ENCODE measurements at regions not wholly inside any gene's neighbourhood (a gene's known extent, or its start where the extent isn't known, plus 50 kb on each side); places are given as distances from the start of the nearest gene placed in this dataset.

DNA sequence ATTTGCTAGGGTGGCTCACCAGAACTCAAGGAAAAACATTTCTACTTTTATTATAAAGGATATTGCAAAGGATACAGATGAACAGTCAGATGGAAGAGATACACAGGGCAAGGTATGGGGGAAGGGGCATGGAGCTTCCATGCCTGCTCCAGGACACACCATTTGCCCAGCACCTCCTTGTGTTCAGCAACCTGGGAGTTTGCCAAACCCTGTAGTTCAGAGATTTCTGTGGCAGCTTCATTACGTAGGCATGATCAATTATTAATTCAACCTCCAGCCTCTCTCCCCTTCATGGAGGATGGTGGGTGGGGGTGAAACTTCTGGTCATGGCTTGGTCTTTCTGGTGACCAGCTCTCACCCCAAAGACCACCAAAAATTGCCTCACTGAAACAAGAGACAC is 353.9 kb upstream of the THBS1 start:
- no peak for DNase-seq

DNA sequence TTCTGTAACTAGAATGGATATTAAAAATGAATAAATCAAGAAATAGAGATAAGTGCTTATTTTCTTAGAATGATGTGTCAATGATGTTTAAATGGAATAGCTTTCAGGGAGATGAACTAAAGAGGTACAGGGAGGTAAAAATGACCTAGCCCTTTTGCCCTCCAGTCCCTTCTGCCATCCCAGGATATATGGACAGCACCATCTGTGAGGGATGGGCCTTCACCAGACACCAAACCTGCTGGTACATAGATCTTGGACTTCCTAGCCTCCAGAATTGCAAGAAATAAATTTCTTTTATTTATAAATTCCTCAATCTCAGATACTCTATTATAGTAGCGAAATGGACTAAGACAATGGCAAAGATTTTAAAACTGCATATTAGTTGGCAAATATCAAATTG is 352.0 kb upstream of the THBS1 start:
- no peak for DNase-seq

DNA sequence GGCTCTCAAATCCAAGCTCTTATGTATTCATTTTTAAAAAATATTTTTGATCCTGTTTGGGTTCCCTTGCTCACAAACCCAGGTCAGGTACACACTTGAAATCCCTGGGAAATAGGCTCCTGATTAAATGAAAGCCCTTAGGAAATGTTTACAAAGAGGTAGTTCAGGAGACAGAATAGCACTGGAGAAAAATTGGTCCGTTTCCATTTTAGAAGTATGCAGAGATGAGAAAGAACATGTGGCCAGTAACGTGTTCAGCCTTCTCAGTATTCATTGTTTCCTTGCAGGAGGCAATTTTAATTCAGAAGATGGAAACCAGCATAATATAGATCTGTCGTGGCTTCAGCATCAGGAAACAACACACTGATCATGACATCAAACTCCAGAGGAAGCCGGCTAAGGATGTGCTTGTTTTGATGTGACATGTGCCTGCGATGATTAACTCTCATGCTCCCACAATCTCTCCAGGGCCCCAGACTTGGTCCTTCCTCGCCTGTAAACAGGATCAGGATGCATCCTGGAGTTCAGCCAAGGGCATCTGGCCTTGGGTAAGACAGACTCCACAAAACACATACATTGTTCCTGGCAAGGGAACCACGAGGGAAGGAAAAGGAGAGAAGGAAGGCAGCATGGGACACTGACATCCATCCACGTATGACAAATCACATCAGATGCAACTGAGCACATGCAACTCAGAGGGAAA is 350.5 kb upstream of the THBS1 start:
- DNase-seq = no peak

DNA sequence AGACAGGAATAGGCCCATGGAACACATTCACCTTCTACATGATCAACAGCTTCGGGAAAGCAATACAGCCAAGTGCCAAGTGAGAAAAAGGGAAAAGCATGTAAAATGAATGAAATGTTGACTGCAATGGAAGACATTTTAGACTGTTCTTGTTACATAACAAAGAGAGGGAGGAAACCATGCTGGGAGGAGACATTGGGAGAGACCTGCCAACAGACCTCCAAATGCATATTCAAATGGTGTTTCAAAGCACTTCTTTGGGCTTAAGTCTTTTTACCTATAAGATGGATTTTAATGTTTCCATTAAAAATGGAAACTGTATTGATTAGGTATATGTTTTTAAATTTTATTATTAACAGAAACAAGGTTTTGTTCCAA is 350.0 kb upstream of the THBS1 start:
- no peak for DNase-seq

DNA sequence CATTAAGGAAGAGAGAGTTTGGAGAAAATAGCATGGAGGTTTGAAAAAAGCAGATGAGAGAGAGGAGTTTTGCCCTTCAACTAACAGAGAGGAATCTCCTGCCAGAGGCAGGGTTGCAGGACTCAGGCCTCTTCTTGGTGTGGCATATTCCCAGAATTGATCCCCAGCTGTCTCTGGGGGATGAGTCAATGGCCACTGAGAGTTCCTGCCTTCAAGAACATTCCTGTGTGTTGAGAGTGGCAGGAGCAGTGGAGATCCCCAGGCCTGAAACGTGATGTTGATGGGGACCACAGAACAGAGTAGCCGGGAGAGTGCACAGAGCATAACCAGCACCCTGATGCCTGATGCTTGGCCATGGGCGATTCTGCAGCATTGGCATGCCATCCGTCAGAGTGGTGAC is 348.4 kb upstream of the THBS1 start:
- DNase-seq = no peak

DNA sequence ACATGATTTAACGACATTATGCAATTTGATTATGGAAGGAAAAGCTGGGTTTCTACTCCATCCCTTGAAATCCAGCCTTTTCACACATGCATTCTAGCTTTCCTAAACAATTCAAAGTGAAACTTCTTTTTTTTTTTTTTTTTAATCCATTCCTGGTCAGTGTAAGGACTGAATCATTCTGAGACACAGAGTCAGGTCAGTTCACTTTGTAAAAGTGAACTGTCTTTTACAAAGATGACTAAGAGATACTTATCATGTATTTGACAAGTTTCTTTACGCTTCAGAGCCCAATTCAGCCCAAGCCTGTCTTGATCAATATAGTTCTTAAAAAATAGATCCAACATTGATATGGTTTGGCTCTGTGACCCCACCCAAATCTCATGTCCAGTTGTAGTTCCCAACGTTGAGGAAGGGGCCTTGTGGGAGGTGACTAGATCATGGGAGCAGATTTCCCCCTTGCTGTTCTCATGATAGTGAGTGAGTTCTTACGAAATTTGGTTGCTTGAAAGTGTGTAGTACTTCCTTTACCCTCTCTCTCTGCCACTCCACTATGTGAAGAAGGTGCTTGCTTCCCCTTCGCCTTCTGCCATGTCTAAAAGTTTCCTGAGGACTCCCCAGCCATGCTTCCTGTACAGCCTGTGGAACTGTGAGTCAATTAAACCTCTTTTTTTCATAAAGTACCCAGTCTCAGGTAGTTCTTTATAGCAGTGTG is 345.6 kb upstream of the THBS1 start:
- DNase-seq = no peak

DNA sequence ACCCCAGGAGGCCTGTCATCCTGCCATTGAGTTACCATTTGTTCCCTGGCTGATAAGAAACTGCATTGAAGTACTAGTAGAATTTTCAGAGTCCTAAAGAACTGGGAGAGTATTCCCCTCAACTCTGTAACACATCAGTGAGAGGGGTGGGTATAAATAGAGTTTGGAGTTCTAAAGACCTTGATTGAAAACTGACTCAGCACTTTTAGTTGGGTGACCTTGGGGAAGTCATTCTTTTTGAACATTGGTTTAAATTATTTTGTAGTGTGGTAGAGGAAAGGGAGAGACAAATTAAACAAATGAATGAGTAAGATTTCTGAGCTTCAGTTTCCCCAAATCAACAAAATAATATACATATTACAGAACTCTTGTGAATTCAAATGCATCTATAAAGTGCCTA is 344.5 kb upstream of the THBS1 start:
- DNase-seq = no peak

DNA sequence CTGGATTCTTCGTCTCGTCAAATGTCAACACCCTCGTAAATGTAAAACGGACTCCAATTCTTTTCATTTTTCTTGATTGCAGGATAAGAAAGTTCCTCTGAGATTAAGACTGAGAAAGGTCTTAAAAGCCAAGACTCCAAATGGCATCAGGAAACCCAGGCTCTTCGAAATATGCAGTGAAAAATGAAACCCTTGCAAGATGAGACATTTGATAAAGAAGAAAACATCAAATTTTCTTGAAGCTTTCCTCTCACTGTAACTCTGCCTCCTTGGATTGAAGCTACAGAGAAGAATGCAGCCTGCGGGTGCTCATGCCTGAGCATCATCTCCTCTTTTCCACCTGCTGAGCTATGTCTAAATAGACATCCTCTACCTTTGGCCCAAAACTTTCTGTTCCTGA is 342.4 kb upstream of the THBS1 start:
- no peak for DNase-seq

DNA sequence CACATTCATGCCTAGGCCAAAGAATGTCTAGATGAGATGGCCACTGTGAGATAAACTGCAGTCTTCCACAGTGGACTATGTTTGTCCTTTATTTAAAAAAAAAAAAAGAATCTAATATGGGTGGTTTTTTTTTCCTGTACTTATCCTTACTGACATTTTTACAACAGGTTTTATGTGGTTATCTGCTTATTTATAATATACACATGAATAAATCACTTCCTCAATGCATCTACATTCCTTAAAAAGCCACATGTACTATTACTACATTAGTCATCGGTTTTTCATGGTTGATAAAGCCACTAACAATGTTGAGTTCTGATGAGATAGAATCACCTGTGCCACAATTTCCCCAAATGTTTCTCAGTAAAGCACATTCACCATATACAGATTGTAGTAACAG is 341.3 kb upstream of the THBS1 start:
- DNase-seq = no peak

DNA sequence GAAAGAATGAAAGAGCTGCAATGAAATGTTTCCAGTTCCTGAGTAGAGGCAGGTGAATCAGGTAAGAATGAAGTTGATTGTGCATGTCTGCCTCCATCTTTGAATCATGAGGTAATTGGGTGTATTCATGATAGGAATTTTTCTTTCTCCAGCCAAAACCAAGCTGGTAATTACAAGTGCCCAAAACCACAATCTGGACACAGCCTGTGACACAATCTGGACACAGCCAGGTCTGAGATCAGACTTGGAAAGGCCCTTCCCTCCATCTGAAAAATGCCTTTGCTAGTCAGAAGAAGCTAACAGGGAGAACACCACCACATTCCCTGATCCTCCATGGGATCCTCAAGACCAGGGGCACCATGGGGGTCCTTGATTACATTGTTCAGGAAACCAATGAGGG is 338.5 kb upstream of the THBS1 start:
- DNase-seq = no peak

DNA sequence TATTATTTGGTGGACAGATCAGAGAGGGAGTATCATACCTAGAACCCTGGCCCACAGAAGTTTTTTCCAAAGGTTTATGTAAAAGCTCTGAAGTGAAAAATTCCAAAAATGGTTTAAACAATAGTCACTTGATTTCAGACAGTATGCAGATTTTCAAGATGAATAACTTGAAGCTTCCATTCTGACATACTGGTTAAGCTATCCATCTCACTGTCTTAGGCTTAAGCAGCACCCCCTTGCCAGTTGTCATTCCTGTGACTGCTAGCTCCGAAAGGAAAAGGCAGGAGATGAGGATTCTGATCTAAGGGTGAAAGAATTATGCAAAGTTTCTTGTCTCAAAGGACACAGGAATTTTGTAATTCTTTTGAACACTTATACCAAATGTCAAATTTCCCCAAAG is 337.5 kb upstream of the THBS1 start:
- no peak for DNase-seq

DNA sequence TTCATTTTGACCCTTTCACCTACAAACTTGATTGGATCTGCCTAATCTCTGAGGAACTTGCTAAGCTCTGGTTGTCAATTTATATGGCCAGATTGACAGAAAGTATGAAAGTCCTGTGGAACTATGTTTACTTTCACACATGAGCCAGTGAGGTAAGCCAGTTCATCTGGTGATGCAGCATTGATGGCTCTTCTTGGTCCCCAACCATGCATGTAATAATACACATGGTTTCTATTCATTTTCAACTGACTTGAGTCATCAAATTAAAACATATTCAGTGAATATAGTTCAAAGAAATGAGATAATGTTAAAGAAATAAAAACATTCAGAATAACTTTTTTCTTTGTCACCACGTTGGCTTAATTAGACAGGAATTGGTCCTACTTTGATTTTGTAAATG is 336.1 kb upstream of the THBS1 start:
- DNase-seq = no peak

DNA sequence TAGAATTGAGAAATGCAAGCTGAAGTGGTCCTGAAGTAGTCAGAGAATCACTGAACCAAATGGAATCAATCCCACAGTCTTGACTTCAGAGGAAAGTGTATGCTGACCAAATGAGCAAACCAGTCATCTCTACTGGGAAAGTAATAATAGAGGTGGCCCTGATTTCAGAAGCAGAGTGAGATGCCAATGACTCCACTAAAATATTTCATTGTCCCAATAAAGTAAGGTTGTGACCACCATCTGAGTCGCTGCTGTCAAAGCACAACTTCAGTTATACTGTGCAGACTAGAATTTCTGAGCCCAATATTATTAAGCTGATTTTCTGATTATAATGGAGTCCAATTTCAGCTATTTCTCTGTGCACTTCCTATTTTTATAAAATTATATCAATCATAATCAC is 334.4 kb upstream of the THBS1 start:
- DNase-seq = no peak

DNA sequence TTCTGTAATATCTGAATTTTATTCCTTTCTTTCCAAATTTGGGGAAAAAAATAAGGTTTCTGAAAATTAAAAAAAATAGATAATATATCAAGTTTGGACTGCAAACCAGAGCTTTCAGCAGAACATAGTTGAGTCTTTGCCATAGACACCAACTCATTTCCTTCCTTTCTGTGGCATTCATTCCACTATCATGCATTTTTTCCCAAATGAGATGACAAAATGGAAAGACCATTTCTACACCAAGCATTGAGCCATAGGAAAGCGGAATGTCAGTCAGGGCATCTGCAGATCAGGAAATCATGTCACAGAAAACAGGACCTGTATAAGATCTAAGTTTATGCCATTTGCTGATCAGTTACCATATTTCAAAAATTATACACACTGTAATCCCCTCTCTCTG is 333.3 kb upstream of the THBS1 start:
- DNase-seq = no peak

DNA sequence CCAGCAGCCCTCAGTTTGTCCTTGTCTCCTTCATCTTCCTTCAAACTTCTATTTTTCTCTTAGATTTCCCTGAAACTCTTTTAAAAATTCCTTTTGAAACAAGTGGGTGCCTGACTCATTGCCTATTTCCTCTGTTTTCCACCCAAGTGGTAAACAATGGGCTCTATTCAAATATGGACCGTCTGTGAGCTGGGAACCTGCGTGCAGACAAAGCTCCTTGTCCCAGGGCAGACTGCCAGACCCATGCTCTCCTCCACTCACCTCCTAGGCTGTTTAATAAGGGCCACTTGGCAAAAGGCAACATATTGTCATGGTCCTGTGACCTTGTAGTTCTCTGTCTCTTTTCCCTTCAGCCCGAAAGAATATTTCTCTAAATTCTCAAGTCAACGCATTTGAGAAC is 332.7 kb upstream of the THBS1 start:
- DNase-seq = no peak

DNA sequence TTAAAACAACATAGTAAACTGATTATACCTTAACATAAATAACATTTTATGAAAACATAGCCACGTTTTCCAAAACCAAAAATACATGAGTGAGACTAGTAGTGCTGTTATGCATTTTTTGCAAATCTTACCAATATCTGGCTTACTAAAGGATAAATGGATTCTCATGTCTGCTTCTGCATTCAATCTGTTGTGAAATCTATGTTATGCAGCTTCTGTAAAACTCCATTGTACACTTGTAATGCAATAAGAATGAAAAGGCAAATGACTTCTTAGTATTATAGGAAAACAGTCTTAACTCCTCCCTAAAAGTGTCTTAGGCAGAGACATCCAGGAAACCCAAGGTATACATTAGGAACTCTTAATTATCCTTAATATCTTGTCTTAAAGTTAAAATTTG is 330.9 kb upstream of the THBS1 start:
- no peak for DNase-seq

DNA sequence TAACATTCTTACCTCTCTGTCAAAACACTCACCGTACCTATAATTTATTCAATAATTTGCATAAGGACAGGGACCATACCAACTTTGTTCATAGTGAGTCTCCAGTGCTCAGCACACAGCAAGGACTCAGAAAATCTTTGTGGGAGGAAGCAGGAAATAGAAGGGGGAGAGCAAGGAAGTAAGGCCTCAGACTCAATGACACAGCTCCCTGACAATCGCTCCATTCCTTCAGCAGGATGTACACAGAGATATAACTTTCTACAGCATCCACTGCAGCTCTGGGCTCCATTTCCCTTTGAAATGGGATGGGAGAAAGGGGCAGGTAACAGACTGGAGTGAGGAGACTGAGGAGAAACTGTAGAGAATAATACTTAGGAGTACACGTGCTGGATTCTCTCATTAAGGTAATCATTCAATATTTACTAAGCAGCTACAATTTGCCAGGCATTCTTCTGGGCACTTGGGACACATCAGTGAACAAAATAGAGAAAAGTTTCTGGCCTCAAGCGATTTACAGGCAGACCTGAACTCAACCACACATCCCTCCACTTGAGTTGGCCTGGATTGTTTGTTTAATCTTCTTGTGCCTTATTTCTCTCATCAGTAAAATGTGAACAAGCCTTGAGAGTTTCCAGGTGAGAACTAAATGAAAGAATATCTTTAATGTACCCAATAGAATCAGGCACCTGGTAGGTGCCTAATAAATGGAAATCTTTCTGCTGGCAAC is 330.3 kb upstream of the THBS1 start:
- DNase-seq = no peak

DNA sequence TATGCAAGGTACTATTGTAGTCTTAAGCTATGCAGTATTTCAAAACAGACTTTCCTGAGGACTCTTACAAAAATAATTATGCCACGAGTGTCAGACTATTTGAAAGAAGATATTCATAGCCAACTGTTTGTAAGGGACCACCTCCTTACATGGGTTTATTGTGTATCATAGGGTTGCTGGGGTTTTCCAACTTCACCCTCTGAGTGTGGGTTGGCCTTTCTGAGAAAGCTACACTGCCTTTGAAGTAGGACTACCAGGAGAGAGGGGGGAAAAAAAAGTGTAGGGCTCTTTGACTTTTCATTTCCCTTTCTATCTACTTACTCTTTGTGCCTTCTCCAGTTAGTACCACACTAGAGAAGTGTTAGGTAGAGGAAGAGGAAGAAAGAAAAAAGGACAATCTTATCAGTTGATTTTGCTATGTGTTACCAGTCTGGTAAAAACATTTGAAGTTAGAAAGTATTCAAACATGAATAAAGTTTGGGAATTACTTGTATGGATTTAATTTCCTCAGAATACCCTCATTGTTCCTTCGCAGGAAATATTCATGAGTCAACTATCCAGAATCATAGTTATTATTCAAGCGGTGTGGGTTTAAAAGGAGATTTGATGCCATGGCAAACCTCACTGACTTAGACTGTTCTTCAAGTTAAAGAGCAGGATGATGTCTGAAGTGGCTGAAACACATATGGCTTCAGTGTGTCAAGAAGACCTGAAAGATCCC is 329.3 kb upstream of the THBS1 start:
- no peak for DNase-seq

DNA sequence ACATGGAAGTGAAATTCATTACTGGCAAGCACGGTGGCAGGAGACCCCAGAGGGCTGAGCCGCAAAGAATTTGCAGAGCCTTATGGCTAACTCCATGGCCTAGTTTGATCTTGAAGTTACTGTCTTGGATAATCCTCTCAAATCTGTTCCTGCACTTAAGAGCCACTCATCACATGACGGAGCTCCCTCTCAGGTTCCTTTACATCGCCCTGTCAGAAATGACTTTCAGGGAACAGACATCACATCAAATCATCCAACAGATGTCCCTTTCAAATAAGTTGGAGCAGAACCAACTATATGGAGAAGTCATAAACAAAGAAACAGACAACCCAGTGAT is 328.8 kb upstream of the THBS1 start:
- no peak for DNase-seq

DNA sequence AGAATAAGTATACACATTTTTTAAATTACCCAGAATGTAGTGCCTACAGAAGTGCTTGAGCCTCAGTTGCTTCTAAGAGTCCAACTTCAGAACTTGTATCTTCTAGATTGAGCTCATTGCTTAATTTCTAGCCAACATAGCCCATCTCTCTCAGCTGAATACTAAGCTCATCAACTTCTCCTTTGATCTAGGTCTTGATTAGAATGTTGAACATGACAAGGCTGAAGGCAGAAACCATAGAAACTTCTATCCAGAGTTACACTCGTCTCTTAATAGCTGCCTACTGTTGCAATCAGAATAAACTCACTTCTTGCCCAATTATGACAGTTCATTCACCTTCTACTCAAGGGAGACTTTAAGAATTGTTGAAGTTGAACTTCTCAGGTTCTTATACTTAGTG is 327.3 kb upstream of the THBS1 start:
- no peak for DNase-seq

DNA sequence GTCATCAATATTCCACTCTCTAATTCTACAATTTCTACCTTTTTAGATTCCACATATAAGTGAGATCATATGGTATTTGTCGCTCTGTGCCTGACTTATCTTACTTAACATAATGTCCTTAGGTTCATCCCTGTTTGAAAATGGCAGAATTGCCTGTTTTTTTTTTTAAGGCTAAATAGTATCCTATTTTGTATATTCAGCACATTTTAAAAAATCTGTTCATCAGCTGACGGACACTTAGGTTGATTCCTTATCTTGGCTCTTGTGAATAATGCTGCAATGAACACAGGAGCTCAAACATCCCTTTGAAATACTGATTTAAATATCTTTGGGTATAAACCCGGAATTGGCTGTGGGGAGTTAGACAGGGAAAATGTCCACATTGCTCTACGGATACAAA is 326.7 kb upstream of the THBS1 start:
- DNase-seq = no peak

DNA sequence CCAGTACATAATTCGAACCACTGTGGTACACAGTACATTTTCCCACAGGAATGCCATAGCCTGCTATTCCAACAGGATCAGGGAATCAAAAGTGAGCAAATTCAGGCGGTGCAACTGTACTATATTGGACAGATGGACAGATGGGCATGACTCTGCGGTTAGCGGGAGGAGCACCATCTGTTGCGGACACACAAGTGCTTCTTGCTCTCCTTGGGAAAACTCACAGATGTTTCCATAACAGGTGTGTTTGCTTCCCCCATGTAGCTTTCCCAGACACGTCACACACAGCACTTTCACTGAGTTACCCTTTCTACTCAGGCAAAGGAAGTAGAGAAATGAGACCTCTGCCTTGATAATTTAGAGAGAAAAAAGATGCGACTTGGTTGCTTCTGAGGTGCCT is 325.1 kb upstream of the THBS1 start:
- DNase-seq = no peak

DNA sequence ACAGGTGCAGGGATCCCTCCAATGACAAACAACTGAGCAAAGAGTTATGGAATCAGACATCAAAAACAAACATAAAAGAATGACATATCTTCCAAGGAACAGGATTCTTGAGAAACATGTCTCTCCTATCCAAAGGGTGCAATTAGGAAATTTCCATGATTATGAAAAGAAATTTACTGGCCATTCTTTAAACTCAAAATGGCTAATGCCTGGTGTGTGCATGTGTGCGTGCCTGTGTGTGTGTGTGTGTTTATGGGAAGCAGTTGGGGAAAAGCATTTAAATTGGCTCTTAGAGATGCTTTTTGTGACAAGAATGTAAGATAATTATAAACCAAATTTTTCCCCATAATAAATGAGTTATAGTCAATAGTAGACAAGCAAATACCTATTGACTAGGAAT is 320.5 kb upstream of the THBS1 start:
- no peak for DNase-seq

DNA sequence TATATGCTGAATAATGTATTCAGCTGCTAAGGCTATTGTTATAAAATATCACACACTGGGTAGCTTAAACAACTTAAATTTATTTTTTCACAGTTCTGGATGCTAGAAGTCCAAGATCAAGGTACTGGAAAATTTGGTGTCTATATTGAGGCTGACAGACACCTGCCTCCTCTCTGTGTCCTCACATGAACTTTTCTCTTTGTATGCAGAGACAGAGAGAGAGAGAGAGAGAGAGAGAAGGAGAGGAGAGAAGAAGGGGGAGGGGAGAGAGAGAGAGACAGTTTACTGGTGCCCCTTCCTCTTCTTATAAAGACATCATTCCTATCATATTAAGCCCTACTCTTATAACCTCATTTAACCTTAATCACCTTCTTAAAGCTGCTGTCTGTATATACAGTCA is 320.1 kb upstream of the THBS1 start:
- DNase-seq = no peak
